Esophagus muscularis mucosa (tissue), 4 donors: ENCODE measurements at regions not wholly inside any gene's neighbourhood (a gene's known extent, or its start where the extent isn't known, plus 50 kb on each side); places are given as distances from the start of the nearest gene placed in this dataset.

Source experiments
- DNase-seq: peaks from one replicate; pipeline ENCODE4 v3.0.0-alpha.2; 2017; ENCODE audit errors: extremely low spot score
- H3K27ac ChIP-seq, 4 donors: fragments of 200-600 bp; sonication (generic); replicated peaks in 1 of 4; 1 replicate in 3 of 4; 2 replicates in 1 of 4; pipeline ENCODE4 v1.5.1; 2016 to 2019; ENCODE audit warnings: mild to moderate bottlenecking in 1 of 4
- H3K27me3 ChIP-seq, 4 donors: fragments of 200-600 bp; sonication (generic); one replicate each; pipeline versions ENCODE4 v1.5.1 to v1.6.0; 2016 to 2019
- H3K36me3 ChIP-seq, 4 donors: fragments of 200-600 bp; sonication (generic); one replicate each; pipeline ENCODE4 v1.5.1; 2016 to 2019
- H3K4me1 ChIP-seq, 4 donors: fragments of 200-600 bp; sonication (generic); one replicate each; pipeline ENCODE4 v1.5.1; 2016 to 2019
- H3K4me3 ChIP-seq, 4 donors: fragments of 200-600 bp; sonication (generic); 1 replicate in 2 of 4; 2 replicates in 2 of 4; pipeline ENCODE4 v1.5.1; 2016 to 2019; ENCODE audit warnings: mild to moderate bottlenecking in 4 of 4, moderate library complexity in 1 of 4
- H3K9me3 ChIP-seq, 4 donors: fragments of 200-600 bp; sonication (generic); 1 replicate in 3 of 4; 2 replicates in 1 of 4; pipeline ENCODE4 v1.5.1; 2016 to 2019
- CTCF ChIP-seq, 3 experiments: fragments of 200-600 bp in 2 of 3; fragments of 450-650 bp in 1 of 3; sonication (generic) in 2 of 3; IDR thresholded peaks; one replicate each; pipeline ENCODE4 v1.5.1; 2017 to 2019; ENCODE audit warnings: antibody characterized with exemption in 3 of 3, mild to moderate bottlenecking in 2 of 3, moderate library complexity in 1 of 3
- EP300 ChIP-seq: sonication (generic); formaldehyde crosslinking; IDR thresholded peaks from one replicate; pipeline ENCODE4 v1.6.1; 2017; ENCODE audit warnings: antibody characterized with exemption
- POLR2A ChIP-seq: fragments of 450-650 bp; IDR thresholded peaks from one replicate; pipeline ENCODE4 v1.6.1; 2017; ENCODE audit warnings: antibody characterized with exemption, moderate library complexity, mild to moderate bottlenecking, low read depth
- POLR2AphosphoS5 ChIP-seq, 2 donors: sonication (generic); formaldehyde crosslinking; IDR thresholded peaks; one replicate each; pipeline ENCODE4 v1.6.1; 2017; ENCODE audit warnings: antibody characterized with exemption in 2 of 2
- WGBS: methylation state at CpG from one replicate; pipeline ENCODE4 v1.1.5; 2018; 5-methylcytosine and 5-hydroxymethylcytosine counted together
- intact Hi-C: fragments of 100-400 bp; cut with DNase I; formaldehyde crosslinking; loops from one replicate; pipeline ENCODE4 v1.15.1; 2023

- 42% methylated on average over 18 of the region's 18 CpGs for WGBS
- peak overlapping the region; percentile 7 to 56 (median 42) for H3K27ac ChIP-seq
Observed at GRCh38 chr6:2381872-2382661, 136.7 kb upstream of the GMDS start.

GRCh38 chr6:2378891-2379652 is 133.7 kb upstream of the GMDS start:
- no peak overlapping the region for H3K27ac ChIP-seq
- H3K4me1 ChIP-seq, result peaks cover 0 to 33% (median 21%) of the 10 kb centered on the region in 4 donors
- no peaks in the 10 kb centered on the region for H3K36me3 ChIP-seq
- no peaks in the 10 kb centered on the region for H3K9me3 ChIP-seq
- no peak for DNase-seq
- TF ChIP-seq POLR2A (no peak), CTCF (IDR thresholded peaks at IDR 0.05) (no peak), EP300 (no peak), POLR2AphosphoS5 (IDR thresholded peaks at IDR 0.05) (no peak)
- WGBS, result 79% methylated on average over 9 of the region's 9 CpGs
- H3K27me3 ChIP-seq, result no peaks in the 10 kb centered on the region
- no peak overlapping the region for H3K4me3 ChIP-seq
- intact Hi-C loops, result no loop called here

More at GRCh38 chr6:2381872-2382661, 136.7 kb upstream of the GMDS start:
- H3K27me3 ChIP-seq, result no peaks in the 10 kb centered on the region
- no peak for DNase-seq
- H3K4me3 ChIP-seq, result peak overlapping the region; percentile 15 to 37 (median 27)
- H3K4me1 ChIP-seq, result peaks cover 0 to 25% (median 18%) of the 10 kb centered on the region in 4 donors
- no peaks in the 10 kb centered on the region for H3K9me3 ChIP-seq
- no peaks in the 10 kb centered on the region for H3K36me3 ChIP-seq
- intact Hi-C loops, result no loop called here
- TF ChIP-seq EP300, result no peak

- TF ChIP-seq CTCF (IDR thresholded peaks at IDR 0.05) (no peak), POLR2A (no peak), POLR2AphosphoS5 (IDR thresholded peaks at IDR 0.05) (no peak), EP300 (no peak)
- Histone ChIP-seq H3K4me1 (peaks cover 0 to 33% (median 21%) of the 10 kb centered on the region in 4 donors), H3K27ac (peak overlapping the region in 1 of 4 donors; percentile 64), H3K27me3 (no peaks in the 10 kb centered on the region), H3K4me3 (no peak overlapping the region), H3K36me3 (no peaks in the 10 kb centered on the region), H3K9me3 (no peaks in the 10 kb centered on the region)
- DNase-seq, result no peak
- WGBS, result 79% methylated on average over 2 of the region's 2 CpGs
- intact Hi-C loops, result no loop called here
Observed at GRCh38 chr6:2378046-2378657, 132.7 kb upstream of the GMDS start.

DNA sequence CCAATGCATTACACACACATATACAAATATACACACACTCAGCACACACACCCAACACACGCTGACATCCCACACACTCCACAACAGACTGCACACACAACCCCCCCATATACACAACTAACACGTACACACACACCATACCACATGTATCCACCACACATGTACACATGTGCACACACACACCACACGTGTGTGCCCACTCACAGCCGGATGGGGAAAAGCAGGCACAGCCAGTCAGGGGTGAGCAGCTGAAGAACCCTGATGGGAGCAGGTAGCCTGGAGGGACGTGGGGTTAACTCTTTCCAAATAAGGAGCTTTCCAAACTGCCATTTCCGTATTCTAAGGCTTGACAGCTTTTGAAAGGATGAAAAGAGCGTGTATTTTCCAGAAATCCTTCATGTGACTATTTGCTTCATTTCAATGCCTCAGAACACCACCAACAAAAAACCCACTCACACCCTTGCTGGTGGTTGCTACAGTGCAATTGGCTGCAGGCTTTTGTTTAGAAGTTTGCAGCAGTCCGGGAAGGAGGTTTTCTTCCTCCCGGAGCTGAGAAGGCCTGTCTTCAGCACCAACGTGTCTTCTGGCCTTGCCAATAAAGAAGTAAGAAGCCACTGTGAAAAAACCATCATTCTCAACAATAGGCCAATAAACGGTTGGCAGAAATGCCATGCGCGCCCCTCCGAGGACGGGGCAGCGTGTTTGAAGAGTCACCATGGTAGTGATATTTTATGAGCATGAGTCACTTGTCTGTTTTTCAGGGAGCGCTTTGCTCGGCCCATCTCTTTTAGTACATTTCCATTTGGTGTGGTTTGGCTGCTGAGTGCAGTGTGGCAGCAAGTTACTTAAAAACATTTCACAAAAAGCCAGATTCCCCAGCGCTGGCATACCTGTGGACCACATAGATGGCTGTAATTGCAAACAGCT is 131.3 kb upstream of the GMDS start:
- Histone ChIP-seq H3K27ac (peak overlapping the region; percentile 48 to 64 (median 56)), H3K27me3 (no peaks in the 10 kb centered on the region), H3K9me3 (no peaks in the 10 kb centered on the region), H3K4me1 (peaks cover 0 to 20% (median 12%) of the 10 kb centered on the region in 4 donors), H3K36me3 (no peaks in the 10 kb centered on the region), H3K4me3 (peak overlapping the region in 1 of 4 donors; percentile 10)
- intact Hi-C loops, result no loop called here
- WGBS, result 72% methylated on average over 18 of the region's 19 CpGs
- TF ChIP-seq CTCF (IDR thresholded peaks at IDR 0.05), result no peak
- TF ChIP-seq POLR2A, result no peak
- no peak for TF ChIP-seq EP300
- TF ChIP-seq POLR2AphosphoS5 (IDR thresholded peaks at IDR 0.05), result no peak
- no peak for DNase-seq
